ENCODE measurements at regions not wholly inside any gene's neighbourhood (a gene's known extent, or its start where the extent isn't known, plus 50 kb on each side); places are given as distances from the start of the nearest gene placed in this dataset.

DNA sequence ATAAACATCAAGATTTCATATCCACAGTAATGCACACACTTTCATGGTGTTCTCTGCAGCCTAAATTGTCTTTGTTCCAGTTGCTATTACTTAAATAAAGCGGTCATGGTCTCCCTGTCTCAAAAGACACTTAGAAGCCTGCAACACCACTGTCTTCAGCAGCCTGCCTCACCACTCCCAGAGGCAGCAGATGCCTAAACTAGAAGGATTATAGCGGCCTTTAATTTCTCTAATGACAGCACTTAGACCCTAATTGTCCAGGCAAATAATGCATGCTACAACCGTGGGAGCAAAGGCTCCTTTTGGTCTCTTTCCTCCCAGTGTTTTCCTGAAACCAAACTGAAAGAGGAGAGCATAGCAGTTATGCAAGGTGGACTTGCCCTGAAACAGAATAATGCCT, 248.8 kb upstream of the SLC39A10 start:
- ATAC-seq = no peak
- Histone ChIP-seq H3K4me1 (ENCODE audit: insufficient read depth, low read length) (peaks cover 23% of the 10 kb centered on the region), H3F3A (ENCODE audit: low read length, unreplicated experiment) (peaks cover 7% of the 10 kb centered on the region), H3K9ac (ENCODE audit: low read length) (no peak overlapping the region), H2AFZ (ENCODE audit: low read length) (no peak overlapping the region), H3K36me3 (ENCODE audit: low read depth, low read length) (no peaks in the 10 kb centered on the region), H3K9me2 (replicated peaks; ENCODE audit: low read length) (no peaks in the 10 kb centered on the region), H3K27me3 (ENCODE audit: low read length) (no peaks in the 10 kb centered on the region), H3K9me3 (ENCODE audit: low read length) (no peaks in the 10 kb centered on the region), H3K79me2 (ENCODE audit: low read length) (no peaks in the 10 kb centered on the region), H3K4me2 (ENCODE audit: low read length) (no peak overlapping the region), H3K27ac (ENCODE audit: low read length) (no peak overlapping the region), H3K4me3 (ENCODE audit: low read length) (no peak overlapping the region), H4K20me1 (ENCODE audit: low read length) (no peaks in the 10 kb centered on the region)
- no peak for DNase-seq
- no TSS peak for BruUV-seq (replicated peaks)
- POLR2A ChIA-PET (ENCODE audit: unreplicated experiment) = no interaction called here
- intact Hi-C loops (cut with micrococcal nuclease) = no loop called here
- CTCF ChIA-PET = no interaction called here
- TF ChIP-seq, protein P1, sequence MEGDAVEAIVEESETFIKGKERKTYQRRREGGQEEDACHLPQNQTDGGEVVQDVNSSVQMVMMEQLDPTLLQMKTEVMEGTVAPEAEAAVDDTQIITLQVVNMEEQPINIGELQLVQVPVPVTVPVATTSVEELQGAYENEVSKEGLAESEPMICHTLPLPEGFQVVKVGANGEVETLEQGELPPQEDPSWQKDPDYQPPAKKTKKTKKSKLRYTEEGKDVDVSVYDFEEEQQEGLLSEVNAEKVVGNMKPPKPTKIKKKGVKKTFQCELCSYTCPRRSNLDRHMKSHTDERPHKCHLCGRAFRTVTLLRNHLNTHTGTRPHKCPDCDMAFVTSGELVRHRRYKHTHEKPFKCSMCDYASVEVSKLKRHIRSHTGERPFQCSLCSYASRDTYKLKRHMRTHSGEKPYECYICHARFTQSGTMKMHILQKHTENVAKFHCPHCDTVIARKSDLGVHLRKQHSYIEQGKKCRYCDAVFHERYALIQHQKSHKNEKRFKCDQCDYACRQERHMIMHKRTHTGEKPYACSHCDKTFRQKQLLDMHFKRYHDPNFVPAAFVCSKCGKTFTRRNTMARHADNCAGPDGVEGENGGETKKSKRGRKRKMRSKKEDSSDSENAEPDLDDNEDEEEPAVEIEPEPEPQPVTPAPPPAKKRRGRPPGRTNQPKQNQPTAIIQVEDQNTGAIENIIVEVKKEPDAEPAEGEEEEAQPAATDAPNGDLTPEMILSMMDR (conservative IDR thresholded peaks at IDR 0.05; ENCODE audit: low read depth, low read length) = no peak
- no peak for TF ChIP-seq EZH2 (IDR thresholded peaks at IDR 0.05; ENCODE audit: low read length, unreplicated experiment)
- no peak for TF ChIP-seq EZH2phosphoT487 (IDR thresholded peaks at IDR 0.05; ENCODE audit: borderline replicate concordance, low read length)

DNA sequence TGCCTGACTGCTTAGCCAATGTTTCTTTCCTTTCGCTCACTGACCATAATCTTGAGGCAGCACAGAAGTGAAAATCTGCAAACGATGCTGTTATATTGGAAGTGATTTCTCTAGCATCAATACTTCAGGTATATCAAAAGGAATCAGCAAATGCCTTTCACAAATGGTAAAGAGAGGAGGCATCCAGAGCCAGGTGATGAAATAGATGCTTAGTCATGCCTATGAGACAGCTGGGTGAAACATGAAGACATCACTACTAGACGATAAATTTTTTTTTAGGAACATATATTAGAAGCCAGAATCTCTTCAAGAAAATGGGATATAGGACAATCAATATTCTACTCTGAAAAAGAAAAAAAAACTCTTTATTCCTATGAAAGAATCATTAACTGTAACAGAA, 249.2 kb upstream of the SLC39A10 start:
- no peaks in the 10 kb centered on the region for H3K9me2 ChIP-seq (replicated peaks; ENCODE audit: low read length)
- no peaks in the 10 kb centered on the region for H3K79me2 ChIP-seq (ENCODE audit: low read length)
- ChIA-PET POLR2A (ENCODE audit: unreplicated experiment) (no interaction called here), CTCF (no interaction called here)
- no peak; the same call in 1 of the 2 replicates for ATAC-seq
- no peak overlapping the region for H3K4me3 ChIP-seq (ENCODE audit: low read length)
- no peak overlapping the region for H3K27ac ChIP-seq (ENCODE audit: low read length)
- no peak overlapping the region for H2AFZ ChIP-seq (ENCODE audit: low read length)
- H3K4me1 ChIP-seq (ENCODE audit: insufficient read depth, low read length) = peaks cover 23% of the 10 kb centered on the region
- DNase-seq = peak; percentile 66
- H3K9me3 ChIP-seq (ENCODE audit: low read length) = no peaks in the 10 kb centered on the region
- H4K20me1 ChIP-seq (ENCODE audit: low read length) = no peaks in the 10 kb centered on the region
- no TSS peak for BruUV-seq (replicated peaks)
- H3K27me3 ChIP-seq (ENCODE audit: low read length) = no peaks in the 10 kb centered on the region
- H3K36me3 ChIP-seq (ENCODE audit: low read depth, low read length) = no peaks in the 10 kb centered on the region
- intact Hi-C loops (cut with micrococcal nuclease) = no loop called here
- H3F3A ChIP-seq (ENCODE audit: low read length, unreplicated experiment) = peaks cover 7% of the 10 kb centered on the region
- TF ChIP-seq, protein P1 (conservative IDR thresholded peaks at IDR 0.05; ENCODE audit: low read depth, low read length) = no peak
- TF ChIP-seq EZH2phosphoT487 (IDR thresholded peaks at IDR 0.05; ENCODE audit: borderline replicate concordance, low read length) (no peak), EZH2 (IDR thresholded peaks at IDR 0.05; ENCODE audit: low read length, unreplicated experiment) (no peak)
- no peak overlapping the region for H3K4me2 ChIP-seq (ENCODE audit: low read length)
- H3K9ac ChIP-seq (ENCODE audit: low read length) = no peak overlapping the region

DNA sequence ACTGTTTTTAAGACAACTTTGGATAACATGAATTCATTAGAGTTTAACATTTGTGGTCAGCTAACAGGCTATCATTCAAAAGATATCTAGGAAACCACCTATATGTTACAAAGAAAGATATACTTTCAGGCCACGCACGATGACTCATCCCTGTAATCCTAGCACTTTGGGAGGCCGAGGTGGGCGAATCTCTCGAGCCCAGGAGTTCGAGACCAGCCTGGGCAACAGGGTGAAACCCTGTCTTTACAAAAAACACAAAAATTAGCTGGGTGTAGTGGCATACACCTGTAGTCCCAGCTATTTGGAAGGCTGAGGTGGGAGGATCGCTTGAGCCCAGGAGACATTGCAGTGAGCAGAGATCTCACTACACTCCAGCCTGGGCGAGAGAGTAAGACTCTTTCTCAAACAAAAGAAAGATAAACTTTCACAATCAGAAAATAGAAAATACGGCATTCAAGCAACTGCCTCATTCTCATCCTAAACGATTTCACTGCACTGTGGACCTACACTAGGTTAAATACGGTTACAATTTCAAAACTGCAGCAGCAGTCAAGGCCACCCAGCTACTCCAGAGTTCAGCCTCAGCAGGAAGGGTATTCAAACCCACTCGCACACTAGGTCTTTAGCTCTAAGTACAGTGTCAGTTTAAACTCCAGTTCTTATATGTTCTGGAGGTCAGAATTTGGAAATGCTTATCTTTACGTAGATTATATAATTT, 250.0 kb upstream of the SLC39A10 start:
- TF ChIP-seq EZH2 (IDR thresholded peaks at IDR 0.05; ENCODE audit: low read length, unreplicated experiment) (no peak), EZH2phosphoT487 (IDR thresholded peaks at IDR 0.05; ENCODE audit: borderline replicate concordance, low read length) (no peak)
- TF ChIP-seq, protein P1 (conservative IDR thresholded peaks at IDR 0.05; ENCODE audit: low read depth, low read length) = no peak
- Histone ChIP-seq H3K4me2 (ENCODE audit: low read length) (no peak overlapping the region), H3K27ac (ENCODE audit: low read length) (no peak overlapping the region), H3K4me1 (ENCODE audit: insufficient read depth, low read length) (peaks cover 23% of the 10 kb centered on the region), H3F3A (ENCODE audit: low read length, unreplicated experiment) (peaks cover 7% of the 10 kb centered on the region), H3K4me3 (ENCODE audit: low read length) (no peak overlapping the region), H3K9ac (ENCODE audit: low read length) (no peak overlapping the region), H3K9me3 (ENCODE audit: low read length) (no peaks in the 10 kb centered on the region), H2AFZ (ENCODE audit: low read length) (no peak overlapping the region), H4K20me1 (ENCODE audit: low read length) (no peaks in the 10 kb centered on the region), H3K36me3 (ENCODE audit: low read depth, low read length) (no peaks in the 10 kb centered on the region), H3K27me3 (ENCODE audit: low read length) (no peaks in the 10 kb centered on the region), H3K9me2 (replicated peaks; ENCODE audit: low read length) (no peaks in the 10 kb centered on the region), H3K79me2 (ENCODE audit: low read length) (no peaks in the 10 kb centered on the region)
- ChIA-PET POLR2A (ENCODE audit: unreplicated experiment) (no interaction called here), CTCF (no interaction called here)
- intact Hi-C loops (cut with micrococcal nuclease) = no loop called here
- DNase-seq = peak; percentile 14
- no TSS peak for BruUV-seq (replicated peaks)
- ATAC-seq = no peak
